ENCODE measurements at regions not wholly inside any gene's neighbourhood (a gene's known extent, or its start where the extent isn't known, plus 50 kb on each side); places are given as distances from the start of the nearest gene placed in this dataset.

- no peaks in the 10 kb centered on the region for H4K20me1 ChIP-seq (ENCODE audit: insufficient read depth, low read length)
- peaks cover 5% of the 10 kb centered on the region for H3K9me3 ChIP-seq (ENCODE audit: low read length)
- in situ Hi-C loops (cut with HindIII; ENCODE audit: extremely low pct_ligation_motif_present, low pct_unique_long_range_greater_than_20kb) = no loop called here
- no peaks in the 10 kb centered on the region for H3K27me3 ChIP-seq (ENCODE audit: control insufficient read depth in 1 of 2, insufficient read depth in 2 of 2, low read length in 2 of 2)
- ChIA-PET CTCF (ENCODE audit: low intra/inter-chr PET ratio, low total read pairs) (no interaction called here), POLR2A (no interaction called here)
- TF ChIP-seq MTA3 (CRISPR knock-in tag; IDR thresholded peaks at IDR 0.05) (no peak), ZFP37 (CRISPR knock-in tag; IDR thresholded peaks at IDR 0.05; ENCODE audit: borderline replicate concordance) (no peak), PHF21A (CRISPR knock-in tag; IDR thresholded peaks at IDR 0.05) (no peak), MTERF4 (CRISPR knock-in tag; IDR thresholded peaks at IDR 0.05) (no peak), MTF2 (CRISPR knock-in tag; IDR thresholded peaks at IDR 0.05; ENCODE audit: borderline replicate concordance) (no peak), RFXANK (CRISPR knock-in tag; IDR thresholded peaks at IDR 0.05) (no peak), ZNF674 (CRISPR knock-in tag; IDR thresholded peaks at IDR 0.05; ENCODE audit: low read depth) (no peak), SRY (CRISPR knock-in tag; IDR thresholded peaks at IDR 0.05) (no peak)
- H3K79me2 ChIP-seq (ENCODE audit: insufficient read depth, low read length) = no peaks in the 10 kb centered on the region
- no peak overlapping the region for H3K4me3 ChIP-seq (replicated peaks in 1 of 3; ENCODE audit: insufficient read depth in 1 of 3, low read depth in 2 of 3, low read length in 3 of 3)
- no peak overlapping the region for H3K27ac ChIP-seq (ENCODE audit: extremely low read length, insufficient read depth, low read length)
- H3K4me2 ChIP-seq (ENCODE audit: low read depth, low read length) = no peak overlapping the region
- no peak overlapping the region for H3K9ac ChIP-seq (ENCODE audit: insufficient read depth, low read depth, low read length)
- FAIRE-seq (no peak), ATAC-seq (no peak), DNase-seq (ENCODE audit: low spot score) (no peak)
- H2AFZ ChIP-seq (ENCODE audit: low read length) = no peak overlapping the region
- no peaks in the 10 kb centered on the region for H3K36me3 ChIP-seq (replicated peaks in 1 of 2; ENCODE audit: control insufficient read depth in 1 of 2, insufficient read depth in 2 of 2, low read length in 2 of 2)
- no TSS peak for BruUV-seq (replicated peaks)
- intact Hi-C loops (cut with micrococcal nuclease; ENCODE audit: unreplicated experiment) = no loop called here
- WGBS (ENCODE audit: low lambda C conversion rate) = 31% methylated on average over 8 of the region's 8 CpGs
- no peaks in the 10 kb centered on the region for H3K4me1 ChIP-seq (ENCODE audit: insufficient read depth, low read length)
Observed at GRCh38 chr2:220125551-220125950, 498.1 kb downstream of the SLC4A3 start.

- Histone ChIP-seq H3K4me1 (ENCODE audit: insufficient read depth, low read length) (no peaks in the 10 kb centered on the region), H3K4me3 (replicated peaks in 1 of 3; ENCODE audit: insufficient read depth in 1 of 3, low read depth in 2 of 3, low read length in 3 of 3) (no peak overlapping the region), H4K20me1 (ENCODE audit: insufficient read depth, low read length) (no peaks in the 10 kb centered on the region), H2AFZ (ENCODE audit: low read length) (no peak overlapping the region), H3K9ac (ENCODE audit: insufficient read depth, low read depth, low read length) (no peak overlapping the region), H3K27me3 (ENCODE audit: control insufficient read depth in 1 of 2, insufficient read depth in 2 of 2, low read length in 2 of 2) (no peaks in the 10 kb centered on the region), H3K27ac (ENCODE audit: extremely low read length, insufficient read depth, low read length) (no peak overlapping the region), H3K79me2 (ENCODE audit: insufficient read depth, low read length) (no peaks in the 10 kb centered on the region), H3K9me3 (ENCODE audit: low read length) (peaks cover 10% of the 10 kb centered on the region), H3K36me3 (replicated peaks in 1 of 2; ENCODE audit: control insufficient read depth in 1 of 2, insufficient read depth in 2 of 2, low read length in 2 of 2) (no peaks in the 10 kb centered on the region), H3K4me2 (ENCODE audit: low read depth, low read length) (no peak overlapping the region)
- WGBS (ENCODE audit: low lambda C conversion rate) = 0% methylated on average over 3 of the region's 3 CpGs
- ATAC-seq (no peak), DNase-seq (ENCODE audit: low spot score) (no peak), FAIRE-seq (no peak)
- intact Hi-C loops (cut with micrococcal nuclease; ENCODE audit: unreplicated experiment) (no loop called here), in situ Hi-C loops (cut with HindIII; ENCODE audit: extremely low pct_ligation_motif_present, low pct_unique_long_range_greater_than_20kb) (no loop called here)
- ChIA-PET POLR2A (no interaction called here), CTCF (ENCODE audit: low intra/inter-chr PET ratio, low total read pairs) (no interaction called here)
- BruUV-seq (replicated peaks) = no TSS peak
- TF ChIP-seq E2F5 (CRISPR knock-in tag; conservative IDR thresholded peaks at IDR 0.05) = no peak
- TF ChIP-seq CBX2 (IDR thresholded peaks at IDR 0.05; ENCODE audit: low read depth, low read length) = no peak
- TF ChIP-seq CBX2 (CRISPR knock-in tag; IDR thresholded peaks at IDR 0.05; ENCODE audit: low read depth) = no peak
- no peak for TF ChIP-seq PAF1 (CRISPR knock-in tag; IDR thresholded peaks at IDR 0.05)
- no peak for TF ChIP-seq KDM1A (CRISPR knock-in tag; IDR thresholded peaks at IDR 0.05)
- TF ChIP-seq TRIM24 (CRISPR knock-in tag; IDR thresholded peaks at IDR 0.05) = no peak
- no peak for TF ChIP-seq POGK (CRISPR knock-in tag; conservative IDR thresholded peaks at IDR 0.05)
- no peak for TF ChIP-seq ZNF777 (CRISPR knock-in tag; IDR thresholded peaks at IDR 0.05)
- no peak for TF ChIP-seq ZBTB7A (CRISPR knock-in tag; IDR thresholded peaks at IDR 0.05)
- no peak for TF ChIP-seq TSC22D2 (CRISPR knock-in tag; IDR thresholded peaks at IDR 0.05; ENCODE audit: borderline replicate concordance)
Observed at GRCh38 chr2:220127311-220127710, 499.9 kb downstream of the SLC4A3 start.
